ENCODE measurements at regions not wholly inside any gene's neighbourhood (a gene's known extent, or its start where the extent isn't known, plus 50 kb on each side); places are given as distances from the start of the nearest gene placed in this dataset.

GRCh38 chr3:152629363-152630122, 205.4 kb upstream of the P2RY1 start:
- DNase-seq (ENCODE audit: low read depth) = no peak
- H3K4me3 ChIP-seq (ENCODE audit: low read depth, low read length) = no peak overlapping the region
- TF ChIP-seq POLR2A (IDR thresholded peaks at IDR 0.05; ENCODE audit: extremely low read depth, insufficient read length) (no peak), MAX (IDR thresholded peaks at IDR 0.05; ENCODE audit: low read depth, low read length) (no peak), CTCF (IDR thresholded peaks at IDR 0.05; ENCODE audit: low read depth, low read length) (no peak), MYC (IDR thresholded peaks at IDR 0.05; ENCODE audit: low read depth, low read length) (no peak)

GRCh38 chr3:152635389-152635788, 199.5 kb upstream of the P2RY1 start:
- no peak for DNase-seq (ENCODE audit: low read depth)
- H3K4me3 ChIP-seq (ENCODE audit: low read depth, low read length) = no peak overlapping the region
- TF ChIP-seq MYC (IDR thresholded peaks at IDR 0.05; ENCODE audit: low read depth, low read length) (no peak), POLR2A (IDR thresholded peaks at IDR 0.05; ENCODE audit: extremely low read depth, insufficient read length) (no peak), CTCF (IDR thresholded peaks at IDR 0.05; ENCODE audit: low read depth, low read length) (no peak), MAX (IDR thresholded peaks at IDR 0.05; ENCODE audit: low read depth, low read length) (no peak)

GRCh38 chr3:152636651-152637050, 198.3 kb upstream of the P2RY1 start:
- TF ChIP-seq MAX (IDR thresholded peaks at IDR 0.05; ENCODE audit: low read depth, low read length) (no peak), MYC (IDR thresholded peaks at IDR 0.05; ENCODE audit: low read depth, low read length) (no peak), POLR2A (IDR thresholded peaks at IDR 0.05; ENCODE audit: extremely low read depth, insufficient read length) (no peak)
- H3K4me3 ChIP-seq (ENCODE audit: low read depth, low read length) = no peak overlapping the region
- DNase-seq (ENCODE audit: low read depth) = no peak

- no peak for DNase-seq (ENCODE audit: low read depth)
- no peak overlapping the region for H3K4me3 ChIP-seq (ENCODE audit: low read depth, low read length)
- TF ChIP-seq CTCF (IDR thresholded peaks at IDR 0.05; ENCODE audit: low read depth, low read length) (no peak), MYC (IDR thresholded peaks at IDR 0.05; ENCODE audit: low read depth, low read length) (no peak), POLR2A (IDR thresholded peaks at IDR 0.05; ENCODE audit: extremely low read depth, insufficient read length) (no peak), MAX (IDR thresholded peaks at IDR 0.05; ENCODE audit: low read depth, low read length) (no peak)
Measured at GRCh38 chr3:152638214-152638613, 196.7 kb upstream of the P2RY1 start.

- no peak for DNase-seq (ENCODE audit: low read depth)
- H3K4me3 ChIP-seq (ENCODE audit: low read depth, low read length) = no peak overlapping the region
- no peak for TF ChIP-seq MYC (IDR thresholded peaks at IDR 0.05; ENCODE audit: low read depth, low read length)
- peak; percentile 41; the same call in 1 of the 2 replicates for TF ChIP-seq MAX (IDR thresholded peaks at IDR 0.05; ENCODE audit: low read depth, low read length)
Measured at GRCh38 chr3:152638707-152639450, 196.1 kb upstream of the P2RY1 start.

- DNase-seq (ENCODE audit: low read depth) = no peak
- TF ChIP-seq POLR2A (IDR thresholded peaks at IDR 0.05; ENCODE audit: extremely low read depth, insufficient read length) (no peak), MYC (IDR thresholded peaks at IDR 0.05; ENCODE audit: low read depth, low read length) (no peak), CTCF (IDR thresholded peaks at IDR 0.05; ENCODE audit: low read depth, low read length) (no peak), MAX (IDR thresholded peaks at IDR 0.05; ENCODE audit: low read depth, low read length) (no peak)
- H3K4me3 ChIP-seq (ENCODE audit: low read depth, low read length) = no peak overlapping the region
Measured at GRCh38 chr3:152641198-152641597, 193.7 kb upstream of the P2RY1 start.

Data from NB4 (cell line).